ENCODE measurements at regions not wholly inside any gene's neighbourhood (a gene's known extent, or its start where the extent isn't known, plus 50 kb on each side); places are given as distances from the start of the nearest gene placed in this dataset.

- intact Hi-C loops (cut with DNase I) = no loop called here
- H3K36me3 ChIP-seq (ENCODE audit: control insufficient read depth in 2 of 3, insufficient read depth in 3 of 3, low read length in 3 of 3) = no peaks in the 10 kb centered on the region
- FAIRE-seq = no peak
Observed at GRCh38 chr5:77885519-77885918, 109.4 kb upstream of the TBCA start.

GRCh38 chr5:77882670-77883257 lies 106.6 kb upstream of the TBCA start:
- DNase-seq (no peak), FAIRE-seq (no peak)
- no peak overlapping the region for H3K9ac ChIP-seq (ENCODE audit: low read length in 3 of 3)
- H3K9me3 ChIP-seq (ENCODE audit: control insufficient read depth in 2 of 3, insufficient read depth in 1 of 3, low read length in 3 of 3) = no peaks in the 10 kb centered on the region
- H3K4me1 ChIP-seq (ENCODE audit: control insufficient read depth in 2 of 3, insufficient read depth in 2 of 3, low read depth in 1 of 3, low read length in 3 of 3) = no peaks in the 10 kb centered on the region
- no peak overlapping the region for H3K4me3 ChIP-seq (ENCODE audit: low read length in 3 of 3)
- H3K27ac ChIP-seq (ENCODE audit: low read depth in 2 of 2, low read length in 2 of 2) = no peak overlapping the region
- H3K27me3 ChIP-seq (ENCODE audit: control insufficient read depth, insufficient read depth, low read length) = no peaks in the 10 kb centered on the region
- intact Hi-C loops (cut with DNase I) = no loop called here
- no peak for TF ChIP-seq CTCF (IDR thresholded peaks at IDR 0.05; ENCODE audit: borderline replicate concordance, extremely low read depth, insufficient read depth)
- no peaks in the 10 kb centered on the region for H3K36me3 ChIP-seq (ENCODE audit: control insufficient read depth in 2 of 3, insufficient read depth in 3 of 3, low read length in 3 of 3)

More at GRCh38 chr5:77885519-77885918, 109.4 kb upstream of the TBCA start:
- no peaks in the 10 kb centered on the region for H3K9me3 ChIP-seq (ENCODE audit: control insufficient read depth in 2 of 3, insufficient read depth in 1 of 3, low read length in 3 of 3)
- no peaks in the 10 kb centered on the region for H3K27me3 ChIP-seq (ENCODE audit: control insufficient read depth, insufficient read depth, low read length)
- no peak for DNase-seq
- no peak overlapping the region for H3K9ac ChIP-seq (ENCODE audit: low read length in 3 of 3)
- no peaks in the 10 kb centered on the region for H3K4me1 ChIP-seq (ENCODE audit: control insufficient read depth in 2 of 3, insufficient read depth in 2 of 3, low read depth in 1 of 3, low read length in 3 of 3)
- no peak for TF ChIP-seq CTCF (IDR thresholded peaks at IDR 0.05; ENCODE audit: borderline replicate concordance, extremely low read depth, insufficient read depth)
- H3K4me3 ChIP-seq (ENCODE audit: low read length in 3 of 3) = no peak overlapping the region
- no peak overlapping the region for H3K27ac ChIP-seq (ENCODE audit: low read depth in 2 of 2, low read length in 2 of 2)

GRCh38 chr5:77881528-77881927 lies 105.4 kb upstream of the TBCA start:
- Histone ChIP-seq H3K27me3 (ENCODE audit: control insufficient read depth, insufficient read depth, low read length) (no peaks in the 10 kb centered on the region), H3K4me3 (ENCODE audit: low read length in 3 of 3) (no peak overlapping the region), H3K27ac (ENCODE audit: low read depth in 2 of 2, low read length in 2 of 2) (no peak overlapping the region), H3K4me1 (ENCODE audit: control insufficient read depth in 2 of 3, insufficient read depth in 2 of 3, low read depth in 1 of 3, low read length in 3 of 3) (no peaks in the 10 kb centered on the region), H3K9ac (ENCODE audit: low read length in 3 of 3) (no peak overlapping the region), H3K9me3 (ENCODE audit: control insufficient read depth in 2 of 3, insufficient read depth in 1 of 3, low read length in 3 of 3) (no peaks in the 10 kb centered on the region), H3K36me3 (ENCODE audit: control insufficient read depth in 2 of 3, insufficient read depth in 3 of 3, low read length in 3 of 3) (no peaks in the 10 kb centered on the region)
- TF ChIP-seq CTCF (IDR thresholded peaks at IDR 0.05; ENCODE audit: borderline replicate concordance, extremely low read depth, insufficient read depth) = no peak
- DNase-seq = no peak
- FAIRE-seq = no peak
- intact Hi-C loops (cut with DNase I) = no loop called here

All from kidney (tissue), 13 donors.